HG03159 (cell line): ENCODE measurements at regions not wholly inside any gene's neighbourhood (a gene's known extent, or its start where the extent isn't known, plus 50 kb on each side); places are given as distances from the start of the nearest gene placed in this dataset.
A peak's percentile ranks its signal among the peaks of the same experiment; 100 is the strongest.

Experiments
- ATAC-seq: cut with Tn5 transposase; IDR thresholded peaks from one replicate; pipeline ENCODE4 v1.9.1; 2021; ENCODE audit warnings: mild to moderate bottlenecking, moderate library complexity; ENCODE audit not compliant: unreplicated experiment

DNA sequence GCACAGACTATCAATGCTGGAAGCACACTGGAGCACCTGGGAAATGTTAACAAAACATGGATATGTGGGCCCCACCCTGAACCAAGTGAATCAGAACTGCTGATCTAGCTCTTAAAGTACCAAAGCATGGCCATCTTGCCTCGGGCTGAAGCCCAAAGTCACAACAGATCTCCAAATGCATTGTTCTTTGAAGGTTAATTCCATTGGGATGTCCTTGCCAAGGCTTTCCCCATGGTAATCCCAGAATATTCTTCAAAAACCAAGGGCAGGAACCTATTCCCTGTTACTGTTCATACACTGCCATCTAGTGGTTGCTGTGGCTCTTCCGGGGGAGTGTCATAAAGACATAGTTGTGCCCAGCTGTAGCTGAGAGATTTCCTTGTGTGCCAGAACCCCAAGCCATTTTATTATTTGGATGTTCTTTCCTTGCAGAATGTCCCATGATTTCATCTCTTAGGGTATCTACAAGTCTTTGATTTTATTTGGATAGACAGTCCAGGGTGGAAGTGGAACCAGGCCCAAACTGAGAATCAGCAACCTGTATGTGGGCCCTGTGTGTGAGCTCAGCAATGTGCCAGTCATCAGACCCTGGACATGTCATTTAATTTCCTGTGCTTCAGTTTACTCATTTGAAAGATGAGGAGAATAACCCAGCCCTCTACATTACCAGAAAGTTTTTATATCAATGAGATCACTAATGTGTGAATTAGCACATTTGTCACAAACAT is 290.0 kb downstream of the ACTL7B start:
- ATAC-seq: peak; percentile 91

GRCh38 chr9:108562176-108562575 is 293.6 kb downstream of the ACTL7B start:
- ATAC-seq: no peak

DNA sequence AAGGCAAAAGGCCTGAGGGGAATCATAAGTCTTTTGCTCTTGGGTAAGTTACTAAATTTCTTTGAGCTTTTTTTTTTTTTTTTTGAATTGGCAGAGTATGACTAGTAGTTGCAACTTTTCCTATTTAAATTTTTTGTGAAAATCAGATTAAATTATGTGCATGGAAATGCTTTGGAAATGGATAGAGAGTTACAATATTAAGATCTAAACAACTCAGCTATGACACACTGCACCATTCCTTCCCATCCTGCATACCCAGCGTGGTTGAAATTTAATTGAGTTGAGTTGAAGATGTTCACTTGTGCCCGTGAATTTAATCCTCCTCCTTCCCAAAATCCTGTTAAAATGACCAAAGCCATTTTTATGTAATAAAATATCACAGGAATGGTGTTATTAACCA is 296.4 kb downstream of the ACTL7B start:
- ATAC-seq: no peak

DNA sequence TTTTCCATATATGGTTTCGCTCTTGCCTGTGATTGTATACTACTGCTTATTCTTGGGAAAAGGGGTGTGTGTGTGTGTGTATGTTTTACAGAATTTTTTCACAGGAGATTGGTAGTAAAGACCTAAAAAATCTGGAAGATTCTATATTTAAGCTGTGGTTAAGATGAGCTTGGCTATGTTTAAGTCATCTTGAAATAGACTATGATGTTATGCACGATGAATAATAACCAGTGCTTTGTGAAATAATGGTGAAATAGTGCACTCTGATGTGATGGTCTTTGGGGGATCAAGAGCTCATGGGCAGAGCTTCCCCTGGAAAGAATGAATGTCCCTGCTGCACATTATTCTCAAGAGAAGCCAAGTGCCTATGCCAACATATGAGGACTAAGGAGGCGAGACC is 301.0 kb downstream of the ACTL7B start:
- ATAC-seq: no peak

DNA sequence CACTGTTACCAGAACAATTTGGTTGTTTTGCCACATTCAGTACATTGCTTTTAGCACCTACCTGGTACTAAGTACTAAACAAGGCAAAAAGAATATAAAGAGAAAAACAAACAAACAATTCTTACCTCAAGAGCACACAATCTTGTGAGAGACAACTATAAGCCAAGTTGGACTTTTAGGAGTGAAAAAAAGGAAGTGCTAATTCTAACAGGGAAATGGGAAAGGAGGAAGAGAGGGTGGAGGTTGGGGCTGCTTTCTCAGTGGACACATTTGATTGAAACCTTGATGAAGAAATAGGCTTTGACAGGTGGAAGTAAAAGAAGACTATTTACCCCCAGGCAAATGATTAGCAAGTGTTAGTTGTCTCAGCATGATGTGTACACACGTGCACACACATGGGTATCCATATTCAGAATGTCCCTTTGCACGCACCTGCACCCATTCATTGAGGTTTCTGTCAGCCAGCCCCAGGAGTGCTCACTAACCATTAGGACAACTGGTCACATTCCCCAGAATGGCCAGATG is 302.6 kb downstream of the ACTL7B start:
- no peak for ATAC-seq

DNA sequence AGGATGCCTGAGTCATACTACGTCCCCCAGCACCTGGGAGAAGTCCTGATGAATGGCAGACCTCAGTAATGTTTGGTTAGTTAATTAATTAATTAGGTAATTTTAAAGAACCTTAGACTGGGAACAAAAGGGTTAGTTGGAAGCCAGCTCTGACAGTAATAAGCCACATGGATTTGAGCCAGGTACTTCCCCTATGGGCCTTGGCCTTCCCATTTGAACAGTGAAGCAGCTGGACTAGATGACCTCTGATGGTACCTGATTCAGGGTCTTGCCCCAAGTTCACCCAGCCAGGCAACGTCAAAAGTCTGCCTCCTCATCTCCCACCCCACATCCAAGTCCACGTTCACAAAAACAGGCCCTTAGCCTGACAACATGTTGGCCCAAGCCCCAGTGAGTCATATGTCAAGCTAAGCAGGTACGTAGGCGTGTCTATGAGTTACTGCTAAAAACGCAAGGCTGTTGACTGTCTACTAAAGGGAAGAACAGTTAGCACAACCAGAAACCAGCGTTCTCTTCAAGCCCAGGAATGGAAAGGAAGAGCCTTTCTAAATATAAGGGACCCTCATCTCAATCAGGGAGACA is 303.2 kb downstream of the ACTL7B start:
- no peak for ATAC-seq

DNA sequence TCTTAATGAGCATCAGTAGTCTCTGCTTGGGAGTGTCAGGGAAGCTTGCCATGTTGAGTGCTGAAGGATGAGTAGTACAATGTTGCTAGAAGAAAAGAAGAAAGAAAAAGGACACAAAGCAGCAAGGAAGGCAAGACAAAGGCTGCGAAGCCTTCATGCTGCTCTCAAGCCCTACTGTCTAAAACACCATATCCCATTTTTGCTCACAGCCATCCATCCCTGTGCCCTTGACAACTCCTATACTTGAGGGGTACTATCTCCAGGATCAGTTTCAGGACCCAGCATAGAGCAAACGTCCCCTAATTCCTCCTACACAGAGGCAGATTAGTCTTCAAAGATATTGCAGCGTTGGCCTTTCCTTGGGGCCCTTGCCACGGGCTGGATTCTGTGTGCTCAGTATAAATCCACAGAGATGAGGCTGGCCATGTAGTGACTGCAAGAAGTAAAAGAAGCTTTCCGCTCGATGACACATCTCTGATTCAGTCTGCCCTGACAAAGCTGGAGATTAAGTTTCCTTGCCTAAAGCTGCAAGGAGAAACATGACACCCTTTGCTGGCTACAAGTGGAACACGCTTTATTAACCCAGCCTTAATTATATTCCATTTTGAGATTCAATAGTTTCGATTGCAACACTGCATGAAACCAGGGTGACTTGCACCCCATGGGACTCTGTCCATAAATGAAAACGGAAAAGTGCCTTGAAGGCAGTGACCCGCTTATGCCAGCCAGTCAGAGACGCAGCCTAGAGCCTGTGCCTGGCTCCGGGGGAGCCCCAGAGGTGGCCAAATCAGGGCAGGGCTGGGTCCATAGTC is 304.6 kb downstream of the ACTL7B start:
- no peak for ATAC-seq

GRCh38 chr9:108550106-108550505 is 305.7 kb downstream of the ACTL7B start:
- no peak for ATAC-seq

DNA sequence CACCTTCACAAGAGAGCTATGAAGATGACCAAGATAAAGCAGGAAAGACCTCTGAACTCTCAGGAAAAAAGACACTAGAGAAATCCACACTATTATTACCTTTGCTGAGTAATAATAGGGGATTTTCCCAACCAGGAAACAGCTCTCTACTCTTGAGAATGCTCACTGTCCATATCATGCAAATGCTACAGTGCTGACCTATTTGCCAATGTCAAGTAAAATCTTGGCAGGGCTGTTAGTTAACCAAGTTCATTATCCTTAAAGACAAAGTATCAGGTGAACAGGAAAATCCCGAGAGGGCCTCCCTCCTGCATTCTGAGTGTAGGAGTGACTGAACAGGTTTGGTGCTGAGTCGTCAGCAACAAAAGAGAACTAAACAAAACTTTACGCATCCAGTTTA is 306.6 kb downstream of the ACTL7B start:
- ATAC-seq: no peak

DNA sequence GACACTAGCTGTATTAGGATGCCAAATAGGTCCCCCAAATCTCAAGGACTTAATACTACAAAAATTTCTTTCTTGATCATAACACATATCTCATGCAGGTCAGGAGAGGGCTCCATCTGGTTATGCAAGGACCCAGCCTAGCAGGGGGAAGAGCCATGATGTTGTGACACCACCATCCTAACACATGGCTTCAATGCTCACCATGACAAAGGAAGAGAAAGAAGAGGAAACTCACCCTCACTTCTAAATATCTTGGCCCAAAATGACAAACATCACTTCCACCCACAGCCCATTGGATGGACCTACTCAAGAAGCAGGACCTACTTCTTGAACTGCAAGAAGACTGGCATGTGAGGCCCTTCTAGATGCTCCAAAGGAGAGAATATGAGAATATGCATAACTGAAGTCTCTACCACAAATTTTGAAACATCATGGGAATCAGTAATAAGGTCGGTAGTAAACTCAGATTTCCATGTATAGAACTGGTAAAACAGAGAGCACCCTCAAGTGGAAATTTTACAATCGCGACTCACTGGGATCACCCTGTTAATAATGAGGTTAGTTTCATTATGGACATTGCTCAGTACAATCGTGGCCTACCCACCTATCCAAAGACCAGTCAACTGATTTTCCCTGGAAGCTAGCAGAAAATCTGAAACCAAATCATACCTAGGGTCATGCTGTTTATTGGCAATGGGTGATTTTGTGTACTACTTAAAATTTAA is 308.2 kb downstream of the ACTL7B start:
- ATAC-seq: no peak

DNA sequence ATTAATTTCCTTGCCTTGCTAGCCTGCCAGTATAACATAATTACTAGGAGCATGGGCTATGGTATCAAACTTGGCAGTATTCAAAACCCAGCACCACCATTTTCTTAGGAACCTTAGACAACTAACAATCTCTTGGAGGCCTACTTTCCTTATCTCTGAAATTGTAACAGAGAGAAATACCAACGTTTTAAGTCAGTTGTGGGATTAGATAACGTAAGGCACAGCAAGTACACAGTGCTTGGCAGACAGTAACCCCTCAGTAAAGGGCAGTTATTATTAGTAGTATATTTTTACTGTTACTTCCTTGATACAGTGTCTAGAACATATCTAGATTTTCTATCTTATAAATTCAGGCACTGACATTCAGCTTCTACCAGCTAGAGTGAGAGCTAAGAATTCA is 309.6 kb downstream of the ACTL7B start:
- no peak for ATAC-seq

- ATAC-seq: no peak
Observed at GRCh38 chr9:108545436-108545835, 310.4 kb downstream of the ACTL7B start.

GRCh38 chr9:108544866-108545265 is 310.9 kb downstream of the ACTL7B start:
- no peak for ATAC-seq

GRCh38 chr9:108543251-108543778 is 312.5 kb downstream of the ACTL7B start:
- ATAC-seq: no peak

- ATAC-seq: no peak
Observed at GRCh38 chr9:108537756-108538155, 318.0 kb downstream of the ACTL7B start.

DNA sequence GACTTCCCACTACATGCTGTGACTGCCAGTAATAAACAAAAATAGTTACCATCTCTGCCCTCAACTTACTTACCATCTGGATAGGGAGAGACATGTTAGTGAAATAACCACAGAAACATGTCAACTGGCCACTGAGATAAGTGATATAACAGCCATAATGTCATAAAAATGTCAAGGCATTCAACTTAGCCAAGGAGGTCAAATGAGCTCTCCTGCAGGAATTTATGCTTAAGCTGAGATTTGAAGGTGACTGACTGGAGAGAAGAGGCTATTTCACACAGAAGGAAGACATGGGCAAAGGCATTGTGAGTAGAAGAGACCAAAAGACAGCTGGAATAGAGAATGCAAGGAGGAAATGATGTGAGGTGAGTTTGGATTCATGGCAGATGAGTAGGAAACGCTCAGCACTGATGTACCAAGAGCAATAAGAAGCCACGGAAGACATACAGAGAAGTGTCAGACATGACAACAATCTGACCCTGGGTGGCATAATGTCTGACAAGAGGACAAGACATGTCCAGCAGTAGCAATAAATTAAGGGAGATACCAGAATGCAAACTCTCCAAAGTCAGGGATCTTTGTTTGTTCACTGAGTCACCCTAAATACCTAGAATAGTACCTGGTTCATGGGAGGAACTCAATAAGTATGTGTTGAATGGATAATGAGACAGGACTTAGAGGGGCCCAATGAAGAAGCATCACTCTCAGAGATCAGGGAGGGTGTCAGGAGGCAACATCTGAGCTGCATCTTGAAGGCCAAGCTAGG is 318.8 kb downstream of the ACTL7B start:
- no peak for ATAC-seq

DNA sequence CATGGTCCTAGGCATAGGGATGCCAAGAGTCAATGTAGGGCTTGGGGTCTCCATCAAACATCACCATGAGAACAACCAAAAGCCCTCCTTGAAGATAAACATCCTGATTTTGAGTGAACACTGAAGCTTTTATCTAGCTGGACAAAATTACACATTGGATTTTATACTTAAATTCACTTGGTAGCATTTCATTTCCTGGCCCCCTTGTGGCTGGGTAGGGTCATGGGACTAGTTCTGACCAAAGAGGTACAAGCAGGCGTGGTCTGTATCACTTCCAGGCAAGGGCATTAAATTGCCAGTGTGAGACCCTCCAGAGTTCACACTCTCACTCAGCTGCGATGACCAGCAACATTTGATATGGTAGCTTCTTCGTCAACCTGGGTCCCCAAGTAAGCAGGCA is 320.3 kb downstream of the ACTL7B start:
- ATAC-seq: peak; percentile 87

DNA sequence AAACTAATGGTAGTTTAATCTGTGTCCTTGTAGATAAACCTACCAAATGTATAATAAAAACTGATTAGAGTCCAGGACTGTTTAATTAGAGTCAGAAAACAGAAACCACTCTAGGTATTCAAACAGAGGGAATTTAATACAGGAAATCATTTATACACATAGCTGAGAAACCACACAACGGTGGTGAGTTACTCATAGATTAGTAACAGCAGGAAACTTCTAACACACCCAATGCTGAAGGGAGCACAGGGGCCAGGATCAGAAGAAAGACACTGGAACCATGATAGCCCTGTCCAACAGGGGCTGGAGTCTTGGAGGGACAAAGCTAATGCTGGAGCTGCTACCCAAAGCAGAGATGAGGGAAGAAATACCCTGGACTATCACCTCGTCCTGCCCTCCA is 321.0 kb downstream of the ACTL7B start:
- ATAC-seq: no peak

- ATAC-seq: no peak
Observed at GRCh38 chr9:108530141-108530540, 325.6 kb downstream of the ACTL7B start.

GRCh38 chr9:108528231-108528630 is 327.6 kb downstream of the ACTL7B start:
- ATAC-seq: no peak
